Esophagus muscularis mucosa (tissue), 4 donors: ENCODE measurements at regions not wholly inside any gene's neighbourhood (a gene's known extent, or its start where the extent isn't known, plus 50 kb on each side); places are given as distances from the start of the nearest gene placed in this dataset.

Experiments
- EP300 ChIP-seq: sonication (generic); formaldehyde crosslinking; IDR thresholded peaks from one replicate; pipeline ENCODE4 v1.6.1; 2017; ENCODE audit warnings: antibody characterized with exemption
- POLR2A ChIP-seq: fragments of 450-650 bp; IDR thresholded peaks from one replicate; pipeline ENCODE4 v1.6.1; 2017; ENCODE audit warnings: antibody characterized with exemption, moderate library complexity, mild to moderate bottlenecking, low read depth
- POLR2AphosphoS5 ChIP-seq, 2 donors: sonication (generic); formaldehyde crosslinking; IDR thresholded peaks; one replicate each; pipeline ENCODE4 v1.6.1; 2017; ENCODE audit warnings: antibody characterized with exemption in 2 of 2
- TF ChIP-seq, protein P1 (sequence below), 3 experiments: fragments of 200-600 bp in 2 of 3; fragments of 450-650 bp in 1 of 3; sonication (generic) in 2 of 3; IDR thresholded peaks; one replicate each; pipeline ENCODE4 v1.5.1; 2017 to 2019; ENCODE audit warnings: antibody characterized with exemption in 3 of 3, mild to moderate bottlenecking in 2 of 3, moderate library complexity in 1 of 3

GRCh38 chr12:124169577-124170284, 125.2 kb upstream of the RFLNA start:
- TF ChIP-seq, protein P1, sequence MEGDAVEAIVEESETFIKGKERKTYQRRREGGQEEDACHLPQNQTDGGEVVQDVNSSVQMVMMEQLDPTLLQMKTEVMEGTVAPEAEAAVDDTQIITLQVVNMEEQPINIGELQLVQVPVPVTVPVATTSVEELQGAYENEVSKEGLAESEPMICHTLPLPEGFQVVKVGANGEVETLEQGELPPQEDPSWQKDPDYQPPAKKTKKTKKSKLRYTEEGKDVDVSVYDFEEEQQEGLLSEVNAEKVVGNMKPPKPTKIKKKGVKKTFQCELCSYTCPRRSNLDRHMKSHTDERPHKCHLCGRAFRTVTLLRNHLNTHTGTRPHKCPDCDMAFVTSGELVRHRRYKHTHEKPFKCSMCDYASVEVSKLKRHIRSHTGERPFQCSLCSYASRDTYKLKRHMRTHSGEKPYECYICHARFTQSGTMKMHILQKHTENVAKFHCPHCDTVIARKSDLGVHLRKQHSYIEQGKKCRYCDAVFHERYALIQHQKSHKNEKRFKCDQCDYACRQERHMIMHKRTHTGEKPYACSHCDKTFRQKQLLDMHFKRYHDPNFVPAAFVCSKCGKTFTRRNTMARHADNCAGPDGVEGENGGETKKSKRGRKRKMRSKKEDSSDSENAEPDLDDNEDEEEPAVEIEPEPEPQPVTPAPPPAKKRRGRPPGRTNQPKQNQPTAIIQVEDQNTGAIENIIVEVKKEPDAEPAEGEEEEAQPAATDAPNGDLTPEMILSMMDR (IDR thresholded peaks at IDR 0.05), result no peak
- TF ChIP-seq POLR2A (no peak), EP300 (no peak), POLR2AphosphoS5 (IDR thresholded peaks at IDR 0.05) (no peak)
